Heart right ventricle (tissue), 16 donors: ENCODE measurements at regions not wholly inside any gene's neighbourhood (a gene's known extent, or its start where the extent isn't known, plus 50 kb on each side); places are given as distances from the start of the nearest gene placed in this dataset.

Experiments
- ATAC-seq, 8 donors: fragments of 200-7000 bp; cut with Tn5 transposase; one replicate each; pipeline ENCODE4 v1.9.1; 2020; ENCODE audit warnings: mild to moderate bottlenecking in 8 of 8, moderate library complexity in 8 of 8, moderate number of reproducible peaks in 1 of 8
- DNase-seq, 2 donors: peaks; one replicate each; pipeline ENCODE4 v3.0.0-alpha.2; 2020
- H3K27ac ChIP-seq, 10 donors: fragments of 200-600 bp; sonication (generic) in 2 of 10; one replicate each; pipeline versions ENCODE4 v1.5.0 to v1.8.0; 2020 to 2022; ENCODE audit warnings: mild to moderate bottlenecking in 3 of 10
- H3K27me3 ChIP-seq, 7 donors: fragments of 200-600 bp; one replicate each; pipeline ENCODE4 v1.8.0; 2021 to 2022; ENCODE audit warnings: mild to moderate bottlenecking in 2 of 7
- H3K36me3 ChIP-seq, 9 donors: fragments of 200-600 bp; sonication (generic) in 1 of 9; one replicate each; pipeline versions ENCODE4 v1.5.0 to v1.8.0; 2020 to 2022; ENCODE audit warnings: mild to moderate bottlenecking in 2 of 9
- H3K4me1 ChIP-seq, 9 donors: fragments of 200-600 bp; sonication (generic) in 1 of 9; one replicate each; pipeline versions ENCODE4 v1.5.0 to v1.8.0; 2020 to 2022; ENCODE audit warnings: mild to moderate bottlenecking in 4 of 9
- H3K4me3 ChIP-seq, 10 donors: fragments of 200-600 bp; sonication (generic) in 2 of 10; one replicate each; pipeline versions ENCODE4 v1.5.0 to v1.8.0; 2020 to 2022; ENCODE audit warnings: mild to moderate bottlenecking in 7 of 10, moderate library complexity in 2 of 10
- H3K9me3 ChIP-seq, 11 donors: fragments of 200-600 bp in 10 of 11; sonication (generic) in 2 of 11; one replicate each; pipeline versions ENCODE4 v1.5.0 to v1.8.0; 2013 to 2022; ENCODE audit warnings: mild to moderate bottlenecking in 2 of 11, control low read depth in 1 of 11, moderate library complexity in 1 of 11
- WGBS, 2 donors: extraction: QIAGEN DNeasy Blood & Tissue Kit; methylation state at CpG; one replicate each; pipeline ENCODE4 v1.1.7; 2013; ENCODE audit warnings: inconsistent platforms in 1 of 2; 5-methylcytosine and 5-hydroxymethylcytosine counted together
- intact Hi-C, 10 donors: fragments of 100-400 bp; cut with DNase I; formaldehyde crosslinking; loops; one replicate each; pipeline versions ENCODE4 v1.11.1 to v1.14.2; 2022
- TF ChIP-seq, protein P1 (sequence below), 9 donors: fragments of 200-600 bp; sonication (generic) in 2 of 9; IDR thresholded peaks; one replicate each; pipeline versions ENCODE4 v1.5.0 to v1.8.0; 2021 to 2022; ENCODE audit warnings: antibody characterized with exemption in 9 of 9, mild to moderate bottlenecking in 5 of 9, moderate library complexity in 1 of 9
- donor health status: Arrhythmogenic right ventricular cardiomyopathy.
- donor health status: ischemic (EF 13 %, LVEDD 7.1; RV severe dilation, severe dysfunction).
- donor health status: healthy with polysubstance abuse.
- donor health status: DM: no; HTN: yes; CAD: no.
- donor health status: DM: no; HTN: no; CAD: no.
- donor health status: ischemic (EF 25% LVEDD 6.9; RV normal size, moderate dysfunction).
- donor health status: ischemic (EF 25% LVEDD 5.7; RV mildly dilated, moderate dysfunction).
- donor health status: healthy.
- donor health status: DM: yes; HTN: yes; CAD: no.
- donor health status: Ischemic cardiomyopathy.
- donor health status: ischemic (EF 35%, LVEDD 5.7; RV mildly dilated, moderate dysfunction).
- donor health status: nonischemic (EF 11% LVEDD 7.7; RV severe dilation, severe dysfunction).
- donor health status: DM: yes; HTN: yes; CAD: no.
- donor health status: PGD.
- donor health status: ischemic (EF 29% LVEDD 5.4; RV normal size, mild dysfunction).
- donor health status: nonischemic (EF 23%, LVEDD 6.1; RV moderate dilation, normal function).

DNA sequence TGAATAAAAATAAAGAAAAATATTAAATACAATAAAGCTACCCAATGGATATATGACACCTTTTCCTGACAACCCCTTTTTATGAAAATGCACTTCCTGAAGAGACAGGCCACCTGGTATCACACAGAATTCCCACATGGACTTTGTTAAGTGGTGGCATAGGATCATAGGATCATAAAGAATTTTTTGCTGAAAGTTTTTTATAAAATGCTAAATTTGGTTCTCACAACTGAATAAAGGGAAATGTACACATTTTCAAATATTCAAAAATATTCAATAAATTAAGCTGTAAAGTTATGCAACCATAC lies 102.5 kb upstream of the ROBO1 start:
- H3K27me3 ChIP-seq = no peaks in the 10 kb centered on the region
- no peak overlapping the region for H3K27ac ChIP-seq
- H3K4me3 ChIP-seq = no peak overlapping the region
- TF ChIP-seq, protein P1, sequence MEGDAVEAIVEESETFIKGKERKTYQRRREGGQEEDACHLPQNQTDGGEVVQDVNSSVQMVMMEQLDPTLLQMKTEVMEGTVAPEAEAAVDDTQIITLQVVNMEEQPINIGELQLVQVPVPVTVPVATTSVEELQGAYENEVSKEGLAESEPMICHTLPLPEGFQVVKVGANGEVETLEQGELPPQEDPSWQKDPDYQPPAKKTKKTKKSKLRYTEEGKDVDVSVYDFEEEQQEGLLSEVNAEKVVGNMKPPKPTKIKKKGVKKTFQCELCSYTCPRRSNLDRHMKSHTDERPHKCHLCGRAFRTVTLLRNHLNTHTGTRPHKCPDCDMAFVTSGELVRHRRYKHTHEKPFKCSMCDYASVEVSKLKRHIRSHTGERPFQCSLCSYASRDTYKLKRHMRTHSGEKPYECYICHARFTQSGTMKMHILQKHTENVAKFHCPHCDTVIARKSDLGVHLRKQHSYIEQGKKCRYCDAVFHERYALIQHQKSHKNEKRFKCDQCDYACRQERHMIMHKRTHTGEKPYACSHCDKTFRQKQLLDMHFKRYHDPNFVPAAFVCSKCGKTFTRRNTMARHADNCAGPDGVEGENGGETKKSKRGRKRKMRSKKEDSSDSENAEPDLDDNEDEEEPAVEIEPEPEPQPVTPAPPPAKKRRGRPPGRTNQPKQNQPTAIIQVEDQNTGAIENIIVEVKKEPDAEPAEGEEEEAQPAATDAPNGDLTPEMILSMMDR (IDR thresholded peaks at IDR 0.05) = no peak
- DNase-seq (no peak), ATAC-seq (no peak)
- intact Hi-C loops = no loop called here
- no peaks in the 10 kb centered on the region for H3K36me3 ChIP-seq
- no peaks in the 10 kb centered on the region for H3K9me3 ChIP-seq
- H3K4me1 ChIP-seq = no peaks in the 10 kb centered on the region

DNA sequence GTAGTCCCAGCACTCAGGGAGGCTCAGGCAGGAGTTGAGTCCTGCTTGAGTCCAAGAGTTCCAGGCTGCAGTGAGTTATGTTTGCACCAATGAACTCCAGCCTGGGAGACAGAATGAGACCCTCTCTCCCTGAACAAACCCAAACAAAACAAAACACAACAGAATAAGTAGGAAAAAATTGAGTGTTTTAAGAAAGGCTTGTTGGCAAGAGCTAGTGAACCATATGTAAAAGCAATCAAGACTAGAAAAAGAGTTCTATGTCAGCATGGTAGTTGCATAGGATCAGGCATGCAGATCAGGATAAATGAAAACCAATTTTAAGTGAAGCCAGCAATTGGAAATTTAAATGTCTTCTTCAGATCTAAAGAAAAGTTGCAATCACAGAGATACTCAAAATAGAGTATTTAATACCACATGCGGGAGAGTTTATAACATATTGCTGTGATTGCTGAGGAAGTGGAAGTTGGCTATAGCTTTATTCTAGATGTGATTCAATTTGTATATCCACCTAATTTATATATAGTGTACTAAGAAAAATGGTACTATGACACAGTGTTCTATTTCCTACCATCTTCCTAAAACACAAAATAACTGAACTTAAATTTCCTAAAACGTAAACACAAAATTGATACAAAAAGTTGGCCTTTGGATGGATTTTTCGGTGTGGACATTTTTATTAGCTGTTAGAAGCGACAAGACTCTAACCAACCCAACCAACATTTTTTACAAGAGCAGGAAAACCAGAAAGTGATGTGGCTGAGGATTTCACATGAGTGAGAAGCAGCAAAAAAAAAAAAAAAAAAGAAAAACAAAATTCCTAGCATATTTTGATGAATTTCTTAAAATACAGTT lies 101.9 kb upstream of the ROBO1 start:
- DNase-seq = no peak
- Histone ChIP-seq H3K27me3 (no peaks in the 10 kb centered on the region), H3K4me1 (no peaks in the 10 kb centered on the region), H3K36me3 (no peaks in the 10 kb centered on the region), H3K4me3 (no peak overlapping the region), H3K27ac (no peak overlapping the region), H3K9me3 (no peaks in the 10 kb centered on the region)
- TF ChIP-seq, protein P1 (IDR thresholded peaks at IDR 0.05) = no peak
- intact Hi-C loops = no loop called here
- no peak for ATAC-seq
- 88 to 95% methylated on average over 4 of the region's 4 CpGs for WGBS, 2 donors

DNA sequence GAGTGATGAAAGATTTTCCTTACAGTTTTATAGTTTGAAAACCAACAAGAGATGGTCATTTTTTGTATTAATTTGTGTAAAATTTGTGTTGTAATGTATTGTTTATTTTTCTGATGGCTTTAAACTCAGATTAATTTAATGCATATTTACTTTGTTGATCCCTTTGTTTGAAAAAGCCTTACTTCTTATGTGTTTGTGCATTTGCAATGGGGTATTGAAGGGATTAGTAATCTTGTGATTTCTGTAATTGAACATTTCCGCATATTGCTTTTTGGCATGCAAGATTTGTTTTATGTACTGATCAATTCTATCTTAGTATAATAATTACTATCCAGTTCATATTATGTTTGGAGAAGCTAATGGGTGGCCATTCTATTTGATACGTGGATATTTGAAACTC lies 98.4 kb upstream of the ROBO1 start:
- H3K36me3 ChIP-seq = no peaks in the 10 kb centered on the region
- H3K9me3 ChIP-seq = no peaks in the 10 kb centered on the region
- ATAC-seq (no peak), DNase-seq (no peak)
- 88 to 92% methylated on average over 2 of the region's 2 CpGs for WGBS, 2 donors
- no peak overlapping the region for H3K27ac ChIP-seq
- H3K27me3 ChIP-seq = no peaks in the 10 kb centered on the region
- no peaks in the 10 kb centered on the region for H3K4me1 ChIP-seq
- TF ChIP-seq, protein P1 (IDR thresholded peaks at IDR 0.05) = no peak
- intact Hi-C loops = no loop called here
- H3K4me3 ChIP-seq = no peak overlapping the region

DNA sequence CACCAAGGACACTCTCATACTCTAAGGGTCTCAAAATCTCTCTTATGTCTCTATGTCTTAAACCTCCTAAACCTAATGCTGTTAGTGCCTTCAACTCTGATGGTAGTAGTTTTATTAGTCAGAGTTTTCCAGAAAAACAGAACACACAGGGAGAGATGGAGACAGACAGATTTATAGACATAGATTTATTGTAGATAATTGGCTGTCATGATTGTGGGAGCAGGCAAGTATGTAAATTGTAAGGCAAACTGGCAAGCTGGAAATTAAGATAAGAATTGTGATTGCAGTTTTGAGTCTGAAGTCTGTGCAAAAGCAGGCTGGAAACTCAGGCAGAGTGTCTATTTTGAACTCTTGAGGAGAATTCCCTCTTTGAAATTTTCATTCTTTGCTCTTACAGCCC lies 96.3 kb upstream of the ROBO1 start:
- no peaks in the 10 kb centered on the region for H3K36me3 ChIP-seq
- no peak for DNase-seq
- ATAC-seq = no peak
- H3K4me3 ChIP-seq = no peak overlapping the region
- no peaks in the 10 kb centered on the region for H3K27me3 ChIP-seq
- intact Hi-C loops = no loop called here
- H3K27ac ChIP-seq = no peak overlapping the region
- H3K4me1 ChIP-seq = no peaks in the 10 kb centered on the region
- H3K9me3 ChIP-seq = no peaks in the 10 kb centered on the region
- TF ChIP-seq, protein P1 (IDR thresholded peaks at IDR 0.05) = no peak
